ENCODE measurements at regions not wholly inside any gene's neighbourhood (a gene's known extent, or its start where the extent isn't known, plus 50 kb on each side); places are given as distances from the start of the nearest gene placed in this dataset.
A peak's percentile ranks its signal among the peaks of the same experiment; 100 is the strongest.

- TF ChIP-seq CERS6 (CRISPR knock-in tag; IDR thresholded peaks at IDR 0.05) (no peak), ZBTB14 (CRISPR knock-in tag; IDR thresholded peaks at IDR 0.05) (no peak), E2F2 (CRISPR knock-in tag; IDR thresholded peaks at IDR 0.05; ENCODE audit: borderline replicate concordance) (no peak), ZSCAN30 (CRISPR knock-in tag; IDR thresholded peaks at IDR 0.05) (no peak), RAD51 (IDR thresholded peaks at IDR 0.05; ENCODE audit: borderline replicate concordance) (no peak), TEAD3 (CRISPR knock-in tag; optimal IDR thresholded peaks at IDR 0.05; ENCODE audit: borderline replicate concordance) (no peak), RBM22 (optimal IDR thresholded peaks at IDR 0.05; ENCODE audit: low read length) (no peak), SNAPC2 (CRISPR knock-in tag; IDR thresholded peaks at IDR 0.05) (no peak), KLF9 (CRISPR knock-in tag; IDR thresholded peaks at IDR 0.05; ENCODE audit: low read depth) (no peak), SRF (IDR thresholded peaks at IDR 0.05; ENCODE audit: low read depth, low read length) (no peak), REL (CRISPR knock-in tag; conservative IDR thresholded peaks at IDR 0.05) (no peak), ZNF891 (CRISPR knock-in tag; IDR thresholded peaks at IDR 0.05) (no peak), MLX (CRISPR knock-in tag; IDR thresholded peaks at IDR 0.05) (no peak), ZNF501 (CRISPR knock-in tag; IDR thresholded peaks at IDR 0.05) (peak; percentile 56; the same call in 1 of the 2 replicates), HMGXB4 (CRISPR knock-in tag; IDR thresholded peaks at IDR 0.05; ENCODE audit: borderline replicate concordance in 1 of 2, low read depth in 1 of 2) (no peak), ZNF230 (CRISPR knock-in tag; IDR thresholded peaks at IDR 0.05) (no peak), MXI1 (IDR thresholded peaks at IDR 0.05; ENCODE audit: borderline replicate concordance, low read depth, low read length) (no peak; the same call in 2 of the 3 replicates), FOXO4 (CRISPR knock-in tag; conservative IDR thresholded peaks at IDR 0.05) (no peak), ZSCAN21 (CRISPR knock-in tag; IDR thresholded peaks at IDR 0.05; ENCODE audit: borderline replicate concordance) (0 out of 2 replicates have a peak, but pooled peaks have one; percentile 17), ZNF468 (CRISPR knock-in tag; IDR thresholded peaks at IDR 0.05) (no peak), CENPT (CRISPR knock-in tag; IDR thresholded peaks at IDR 0.05; ENCODE audit: low read depth) (no peak), ZC3H13 (CRISPR knock-in tag; IDR thresholded peaks at IDR 0.05) (no peak), LBX2 (CRISPR knock-in tag; IDR thresholded peaks at IDR 0.05; ENCODE audit: borderline replicate concordance) (no peak), KLF11 (CRISPR knock-in tag; IDR thresholded peaks at IDR 0.05) (no peak)
These were observed 172.7 kb downstream of the TTLL2 start (continued) for GRCh38 chr6:167497428-167498056.
